CD4-positive, alpha-beta T cell treated with Interleukin-4 for 1 hour (primary cell): ENCODE measurements at regions not wholly inside any gene's neighbourhood (a gene's known extent, or its start where the extent isn't known, plus 50 kb on each side); places are given as distances from the start of the nearest gene placed in this dataset.

Source experiments
- DNase-seq, 2 donors: peaks; one replicate each; pipeline ENCODE4 v3.0.0-alpha.2; 2020 to 2022

DNA sequence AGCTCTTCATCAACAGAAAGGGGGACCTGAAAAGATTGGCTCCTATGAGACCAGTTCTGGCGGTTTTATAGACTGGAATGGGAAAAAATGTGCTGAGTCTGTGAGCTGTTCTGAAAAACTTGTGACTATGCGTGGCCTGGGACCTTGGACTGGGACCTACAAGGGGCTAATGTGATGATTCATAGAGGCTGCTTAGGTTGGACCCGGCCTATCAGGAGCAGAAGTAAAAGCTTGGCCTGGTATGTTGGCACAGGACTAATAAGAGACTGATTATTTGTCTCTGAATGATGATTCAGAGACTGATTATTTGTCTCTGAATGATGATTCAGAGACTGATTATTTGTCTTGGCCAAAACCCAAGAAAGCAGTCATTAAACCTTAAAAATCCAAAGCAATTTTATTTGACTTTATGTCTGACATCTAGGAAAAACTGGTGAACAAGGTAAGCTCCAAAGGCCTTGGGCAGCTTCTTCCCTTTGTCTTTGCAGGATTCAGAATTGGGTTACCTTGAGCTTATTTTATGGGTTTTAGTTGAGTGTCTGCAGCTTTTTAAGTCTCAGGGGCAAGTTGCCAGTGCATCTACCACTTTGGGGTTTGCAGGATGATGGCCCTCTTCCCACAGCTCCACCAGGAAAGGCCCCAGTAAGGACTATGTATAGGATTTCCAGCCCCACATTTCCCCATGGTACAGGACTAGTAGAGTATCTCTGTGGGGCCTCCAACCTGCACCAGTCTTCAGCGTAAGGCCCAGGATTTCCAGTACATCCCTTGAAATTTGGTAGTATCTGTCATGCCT is 390.3 kb downstream of the KDM5D start:
- DNase-seq, result no peak

DNA sequence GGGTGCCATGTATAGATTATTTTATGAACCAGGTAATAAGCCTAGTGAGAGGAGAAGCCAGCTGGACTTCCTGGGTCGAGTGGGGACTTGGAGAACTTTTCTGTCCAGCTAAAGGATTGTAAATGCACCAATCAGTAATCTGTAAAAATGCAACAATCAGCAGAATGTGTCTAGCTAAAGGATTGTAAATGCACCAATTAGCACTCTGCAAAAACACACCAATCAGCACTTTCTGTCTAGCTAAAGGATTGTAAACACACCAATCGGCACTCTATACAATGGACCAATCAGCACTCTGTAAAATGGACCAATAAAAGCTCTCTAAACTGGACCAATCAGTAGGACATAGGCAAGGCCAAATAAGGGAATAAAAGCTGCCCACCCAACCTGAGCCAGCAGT is 392.9 kb downstream of the KDM5D start:
- DNase-seq, result no peak

DNA sequence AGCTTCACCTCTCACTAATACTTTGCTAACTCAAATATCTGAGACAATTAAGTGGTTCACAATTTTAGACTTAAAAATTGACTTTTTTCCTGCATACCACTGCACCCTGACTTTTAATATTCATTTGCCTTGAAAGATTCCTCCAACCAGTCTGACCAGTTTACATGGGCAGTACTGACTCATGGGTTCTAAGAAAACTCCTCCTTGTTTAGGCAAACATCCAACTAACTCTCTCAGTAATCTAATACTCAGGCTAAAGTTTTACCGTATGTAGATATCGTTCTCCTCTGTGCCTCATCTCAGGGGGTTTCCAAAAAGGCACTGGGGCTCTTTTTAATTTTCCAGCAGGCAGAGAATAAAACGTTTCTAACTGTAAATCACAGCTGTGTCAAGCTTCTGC is 422.8 kb downstream of the KDM5D start:
- DNase-seq, result no peak

DNA sequence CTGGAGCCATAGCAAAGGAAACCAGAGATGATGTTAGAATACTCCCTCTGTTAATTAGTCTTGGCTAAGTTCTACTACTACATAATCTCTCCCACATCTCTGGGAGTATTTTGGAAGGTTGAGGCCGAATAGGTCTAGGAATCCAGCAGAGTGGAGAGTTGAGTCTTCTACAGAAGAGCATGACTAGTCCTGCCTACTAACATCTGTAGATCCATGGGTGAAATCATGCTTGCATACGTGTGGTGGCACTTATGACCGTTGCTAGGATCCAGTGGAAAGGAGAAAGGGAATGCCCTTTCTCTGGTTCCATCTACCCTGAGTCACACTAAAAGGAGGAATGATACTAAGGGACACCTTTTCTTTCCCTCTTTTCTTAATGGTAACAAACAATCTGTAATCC is 425.4 kb downstream of the KDM5D start:
- DNase-seq, result no peak

DNA sequence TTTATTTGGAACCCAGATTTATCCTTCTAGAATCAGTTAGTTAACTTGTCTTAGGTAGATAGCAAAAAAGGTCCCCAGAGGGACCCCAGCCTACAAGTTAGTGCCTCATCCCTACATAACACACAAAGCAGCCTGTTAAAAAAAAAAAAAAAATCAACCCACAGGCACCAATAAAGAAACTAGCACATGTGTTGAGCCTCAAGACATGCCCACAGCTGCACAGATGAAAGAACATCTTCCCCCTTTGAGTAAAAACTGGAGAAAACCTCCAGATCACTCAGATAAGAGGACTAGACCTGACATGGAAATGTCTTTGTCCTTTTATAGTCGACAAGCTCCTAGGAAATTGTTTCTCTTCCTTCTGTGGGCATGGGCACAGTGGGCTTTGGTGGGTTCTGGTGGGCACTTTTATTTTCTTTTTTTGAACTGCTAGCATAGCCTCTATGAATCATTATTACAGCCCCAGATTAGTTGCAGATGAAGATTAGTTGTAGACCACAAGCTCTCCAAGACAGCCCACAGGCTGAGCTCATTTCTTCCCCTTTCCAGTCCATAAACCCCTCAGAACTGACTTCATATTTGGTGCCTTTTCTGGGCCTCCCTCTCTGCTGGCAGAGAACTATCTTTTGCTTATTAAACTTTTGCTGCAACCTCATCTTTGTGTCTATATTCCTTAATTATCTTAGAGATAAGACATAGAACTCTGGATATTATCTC is 427.1 kb downstream of the KDM5D start:
- DNase-seq, result no peak

DNA sequence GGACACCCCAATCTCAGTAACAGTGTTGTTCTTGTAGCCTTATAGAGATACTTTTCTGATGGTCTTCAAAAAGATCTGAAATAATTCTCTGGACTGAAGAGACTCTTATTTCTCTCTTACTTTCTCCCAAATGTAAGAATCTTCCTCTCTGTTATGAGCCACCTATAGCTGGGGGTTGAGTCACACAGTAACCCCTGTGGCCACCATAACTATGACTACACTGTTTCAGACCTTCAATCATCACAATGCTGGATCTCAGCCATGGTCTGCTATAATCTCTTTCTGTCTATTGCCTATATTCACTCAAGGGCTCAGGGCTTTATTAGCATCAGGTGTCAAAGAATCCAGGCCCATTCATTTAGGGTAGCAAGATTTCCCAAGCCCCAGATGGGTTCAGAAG is 436.9 kb downstream of the KDM5D start:
- no peak for DNase-seq

DNA sequence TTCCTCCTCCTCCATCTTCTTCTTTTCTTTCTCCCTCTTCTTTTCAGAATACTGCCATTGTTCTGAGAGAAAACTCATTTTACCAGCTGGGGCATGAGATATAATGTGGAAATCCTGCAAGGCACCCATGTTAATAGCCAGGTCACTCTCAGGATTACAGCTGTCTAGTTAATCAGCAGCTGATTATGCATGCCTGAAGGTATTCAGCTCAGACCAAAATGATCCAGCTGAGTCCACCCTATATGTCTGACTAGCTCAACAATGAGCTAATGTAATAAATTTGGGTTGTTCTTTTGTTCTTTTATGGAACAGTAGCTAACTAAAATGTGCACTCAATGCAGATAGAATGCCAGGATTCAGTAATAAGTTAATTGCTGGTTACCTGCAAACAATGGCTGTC is 441.4 kb downstream of the KDM5D start:
- no peak for DNase-seq

DNA sequence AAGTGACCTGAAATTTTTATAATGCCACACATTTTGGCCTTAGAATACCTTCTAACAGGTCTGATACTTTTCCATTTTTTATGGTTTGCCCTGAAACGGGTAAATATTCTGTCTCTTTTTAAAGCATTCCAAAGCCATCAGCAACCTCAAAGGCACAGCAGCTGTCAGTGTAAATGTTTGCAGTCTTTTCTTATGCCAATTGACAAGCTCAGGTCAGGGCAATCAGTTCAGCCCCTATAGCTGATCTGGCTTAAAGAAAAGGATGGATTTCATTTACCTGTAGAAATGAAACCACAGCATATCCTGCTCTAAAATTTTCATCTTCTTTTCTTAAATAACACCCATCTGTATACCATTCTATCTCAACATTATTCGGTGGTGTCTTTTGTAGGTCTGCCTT is 453.6 kb downstream of the KDM5D start:
- DNase-seq, result no peak

DNA sequence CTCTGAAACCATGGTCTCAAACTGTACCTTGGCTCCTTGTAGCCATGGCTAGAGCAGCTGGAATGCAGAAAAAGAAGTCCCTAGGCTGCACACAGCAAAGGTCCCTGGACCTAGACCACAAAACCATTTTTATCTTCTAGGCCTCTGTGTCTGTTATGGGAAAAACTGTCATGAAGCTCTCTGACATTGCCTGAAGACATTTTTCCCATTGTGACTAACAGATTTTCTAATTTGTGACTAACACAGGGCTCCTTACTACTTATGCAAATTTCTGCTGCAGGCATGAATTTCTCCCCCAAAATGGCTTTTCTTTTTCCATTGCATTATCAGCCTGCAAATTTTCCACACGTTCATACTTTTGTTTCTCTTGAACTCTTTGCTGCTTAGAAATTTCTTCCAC is 470.4 kb downstream of the KDM5D start:
- no peak for DNase-seq

DNA sequence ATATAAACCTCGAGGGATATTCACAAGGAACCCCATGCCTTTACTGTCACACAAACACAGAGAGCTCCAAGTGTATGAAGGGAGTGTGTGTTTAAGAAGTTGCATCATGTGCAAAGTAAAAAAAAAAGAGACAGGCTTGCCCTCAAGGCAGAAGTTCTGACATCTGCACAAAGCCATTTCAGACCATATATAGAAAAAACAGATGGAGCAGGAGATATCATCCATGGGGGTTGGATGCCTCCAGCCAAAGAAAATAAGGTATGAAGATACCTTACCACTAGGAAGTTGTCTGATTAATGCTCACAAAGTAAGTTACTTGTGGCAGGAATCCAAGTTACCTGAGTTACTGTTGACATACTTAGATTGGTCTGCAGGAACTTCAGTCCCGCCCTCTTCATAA is 476.2 kb downstream of the KDM5D start:
- DNase-seq, result no peak

DNA sequence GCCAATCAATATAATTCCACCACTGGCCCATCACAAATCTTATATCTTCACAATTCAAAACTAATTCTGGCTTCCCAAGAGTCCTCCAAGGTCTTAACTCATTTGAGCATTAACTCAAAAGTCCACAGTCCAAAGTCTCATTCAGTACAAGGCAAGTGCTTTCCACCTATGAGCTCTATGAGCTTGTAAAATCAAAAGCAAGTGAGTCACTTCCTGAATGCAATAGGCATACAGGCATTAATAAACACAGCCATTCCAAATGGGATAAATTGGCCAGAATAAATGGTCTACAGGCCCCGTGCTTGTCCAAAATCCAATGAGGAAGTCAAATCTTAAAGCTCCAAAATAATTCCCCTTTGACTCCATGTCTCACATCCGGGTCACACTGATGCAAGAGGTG is 479.1 kb downstream of the KDM5D start:
- no peak for DNase-seq

DNA sequence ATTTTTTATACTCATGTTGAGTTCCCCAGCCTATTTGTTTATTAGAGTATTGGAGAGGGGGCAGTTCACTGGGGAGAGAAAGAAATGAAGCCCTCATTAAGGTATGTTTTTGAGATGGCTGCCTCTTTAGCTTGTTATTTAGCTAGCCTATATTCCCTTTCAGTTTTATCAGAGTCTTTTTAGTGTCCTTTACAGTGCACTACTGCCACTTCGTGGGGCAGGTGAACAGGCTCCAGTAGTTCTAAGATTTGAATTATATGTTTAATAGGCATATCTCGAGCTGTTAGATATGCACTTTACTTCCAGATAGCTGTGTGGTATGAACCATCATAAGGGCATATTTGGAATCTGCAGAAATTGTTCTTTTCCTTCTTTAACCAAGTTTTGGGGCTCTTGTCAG is 482.2 kb downstream of the KDM5D start:
- DNase-seq, result peak in 1 of 2 donors; percentile 2

DNA sequence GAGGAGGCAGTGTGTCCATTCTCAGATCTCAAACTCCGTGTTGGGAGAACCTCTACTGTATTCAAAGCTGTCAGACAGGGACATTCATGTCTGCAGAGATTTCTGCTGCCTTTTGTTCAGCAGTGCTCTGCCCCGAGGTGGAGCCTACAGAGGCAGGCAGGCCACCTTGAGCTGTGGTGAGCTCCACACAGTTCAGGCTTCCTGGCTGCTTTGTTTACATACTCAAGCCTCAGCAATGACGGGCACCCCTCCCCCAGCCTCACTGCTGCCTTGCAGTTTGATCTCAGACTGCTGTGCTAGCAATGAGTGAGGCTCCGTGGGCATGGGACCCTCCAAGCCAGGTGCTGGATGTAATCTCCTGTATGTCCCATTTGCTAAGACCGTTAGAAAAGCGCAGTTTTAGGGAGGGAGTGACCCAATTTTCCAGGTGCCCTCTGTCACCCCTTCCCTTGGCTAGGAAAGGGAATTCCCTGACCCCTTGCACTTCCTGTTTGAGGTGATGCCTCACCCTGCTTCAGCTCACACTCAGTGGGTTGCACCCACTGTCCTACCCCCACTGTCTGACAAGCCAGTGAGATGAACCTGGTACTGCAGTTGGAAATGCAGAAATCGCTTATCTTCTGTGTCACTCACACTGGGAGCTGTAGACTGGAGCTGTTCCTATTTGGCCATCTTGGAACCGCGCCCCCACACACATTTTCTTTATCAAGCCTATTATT is 458.9 kb upstream of the HSFY2 start:
- DNase-seq, result peak in 1 of 2 donors; percentile 23

DNA sequence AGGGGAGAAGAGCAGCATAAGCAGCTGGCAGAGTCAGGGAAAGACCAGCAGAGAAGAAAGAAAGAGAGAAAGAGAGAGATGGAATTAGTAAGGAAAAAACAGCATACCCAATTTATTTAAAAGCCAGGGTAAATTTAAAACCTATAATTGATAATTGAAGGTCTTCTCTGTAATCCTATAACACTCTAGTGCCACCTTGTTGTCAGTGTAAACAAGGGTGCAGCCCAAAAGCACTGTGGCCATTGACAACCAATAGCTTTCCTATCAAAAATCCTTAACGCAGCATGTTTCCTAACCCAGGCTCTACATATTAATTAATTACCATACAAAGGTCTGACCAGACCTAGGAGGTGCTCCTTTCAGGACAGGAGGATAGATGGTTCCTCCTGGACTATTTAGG is 447.2 kb upstream of the HSFY2 start:
- DNase-seq, result no peak

DNA sequence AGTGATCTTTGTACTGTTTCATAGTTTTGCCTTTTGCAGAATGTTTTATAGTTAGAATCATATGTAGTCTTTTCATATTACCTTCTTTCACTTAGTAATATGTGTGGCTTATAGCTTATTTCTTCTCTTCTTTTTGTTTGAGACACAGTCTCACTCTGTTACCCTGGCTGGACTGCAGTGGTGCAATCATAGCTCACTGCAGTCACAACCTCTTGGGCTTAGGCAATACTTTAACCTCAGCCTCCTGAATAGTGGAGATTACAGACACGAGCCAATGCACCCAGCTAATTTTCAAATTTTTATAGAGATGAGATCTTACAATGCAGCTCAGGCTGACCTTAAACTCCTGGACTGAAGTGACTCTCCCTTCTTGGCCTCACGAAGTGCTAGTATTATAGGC is 435.4 kb upstream of the HSFY2 start:
- no peak for DNase-seq

DNA sequence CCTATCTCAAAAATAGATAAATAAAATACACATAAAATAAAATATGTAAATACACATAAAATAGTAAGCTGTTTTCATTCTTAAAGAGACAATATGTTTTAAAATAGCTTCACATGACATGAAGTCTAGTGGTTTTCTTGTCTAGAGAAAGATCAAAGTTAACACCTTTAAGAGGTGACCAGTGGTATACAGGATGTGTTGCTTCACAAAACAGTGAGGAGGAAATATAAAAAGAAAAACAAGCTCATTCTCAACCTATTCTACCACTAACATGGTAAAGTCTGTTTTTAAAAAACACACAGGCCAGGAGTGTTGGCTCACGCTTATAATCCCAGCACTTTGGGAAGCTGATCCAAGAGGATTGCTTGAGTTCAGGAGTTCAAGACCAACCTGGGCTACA is 433.5 kb upstream of the HSFY2 start:
- no peak for DNase-seq

DNA sequence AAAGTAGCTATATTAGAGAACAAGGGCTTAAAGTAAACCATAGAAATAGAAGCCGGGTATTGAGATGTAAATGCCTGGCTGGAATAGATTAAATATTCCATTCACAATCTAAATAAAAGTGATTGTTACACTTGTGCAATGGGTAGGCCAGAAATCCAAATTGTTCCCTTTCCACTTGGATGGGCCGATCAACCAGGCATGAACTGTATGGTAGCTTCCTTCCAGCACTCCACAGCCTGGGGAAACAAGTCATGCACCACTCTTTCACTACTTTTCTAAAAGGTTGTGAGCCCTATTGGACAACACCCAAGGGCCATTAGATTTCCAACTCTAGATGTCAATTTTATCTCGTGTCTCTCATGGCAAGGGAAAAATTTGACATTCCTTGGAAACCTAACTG is 407.3 kb upstream of the HSFY2 start:
- no peak for DNase-seq

DNA sequence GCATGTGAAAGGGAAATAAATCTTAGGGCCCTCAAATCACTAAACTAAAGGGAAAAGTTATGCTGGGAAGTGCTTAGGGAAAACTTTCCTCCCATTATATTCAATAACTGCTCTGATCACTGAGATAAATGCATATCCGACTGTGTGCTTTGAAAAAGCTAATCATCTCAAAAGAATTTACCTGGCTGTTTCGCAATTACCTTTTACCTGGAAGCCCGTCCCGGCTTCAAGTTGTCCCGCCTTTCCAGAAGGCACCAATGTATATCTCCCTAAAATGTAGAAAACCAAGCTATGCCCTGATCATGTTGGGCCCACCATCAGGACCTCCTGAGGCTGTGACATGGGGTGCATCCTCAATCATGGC is 394.6 kb upstream of the HSFY2 start:
- DNase-seq, result no peak

DNA sequence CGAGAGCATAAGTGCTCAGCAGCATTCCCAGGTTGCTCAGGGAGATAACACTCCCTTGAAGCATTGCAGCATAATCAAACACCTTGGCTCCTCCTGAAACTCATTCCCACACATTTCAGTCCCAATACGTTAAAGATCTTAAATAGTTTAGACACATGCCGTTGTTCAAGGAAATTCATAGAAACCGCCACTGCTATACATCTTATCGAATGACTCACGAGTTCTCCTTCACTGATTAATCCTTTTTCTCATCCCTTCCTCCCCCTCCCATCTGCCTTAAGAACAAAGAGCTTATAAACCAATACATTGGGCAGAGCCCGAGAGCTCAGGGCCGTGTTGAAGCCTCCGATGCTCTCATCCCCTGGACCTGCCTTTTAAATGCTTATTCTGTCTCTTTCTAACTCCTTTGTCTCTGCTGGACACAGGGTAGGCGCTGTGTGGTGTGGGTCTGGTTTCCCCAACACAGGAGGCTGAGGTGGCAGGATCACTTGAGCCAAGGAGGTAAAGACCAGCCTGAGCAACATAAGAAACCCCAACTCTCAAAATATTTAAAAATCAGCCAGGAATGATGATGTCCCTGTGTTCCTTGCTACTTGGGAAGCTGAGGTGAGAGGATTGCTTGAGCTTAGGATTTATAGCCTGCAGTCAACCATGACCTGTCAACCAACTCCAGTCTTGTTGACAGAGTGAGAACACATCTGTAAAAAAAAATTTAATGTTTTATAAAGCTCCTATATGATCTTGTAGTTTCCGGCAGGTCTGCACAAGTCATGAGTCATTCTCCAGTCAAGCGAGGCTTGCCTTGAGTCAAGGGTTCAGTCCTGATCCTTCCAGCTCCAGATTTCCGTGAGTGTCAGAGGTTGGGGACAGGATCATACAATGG is 394.0 kb upstream of the HSFY2 start:
- no peak for DNase-seq

DNA sequence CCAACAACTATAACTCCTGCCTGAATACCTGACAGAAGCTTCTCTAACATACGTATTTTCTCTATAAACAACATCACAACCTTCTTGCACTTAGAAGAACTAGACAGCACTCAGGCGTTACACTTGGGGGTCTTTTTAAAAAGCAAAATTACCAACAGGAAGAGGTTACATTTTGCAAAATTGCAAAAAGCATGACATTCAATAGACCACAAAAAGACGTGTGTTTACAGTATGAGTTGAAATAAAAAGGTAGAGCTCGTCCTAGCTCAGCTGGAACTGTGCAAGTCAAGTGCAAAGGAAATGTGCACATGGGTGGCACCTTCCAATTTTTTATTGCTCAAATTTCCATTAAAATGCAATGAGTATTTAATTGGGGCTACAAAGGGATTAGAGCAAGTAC is 375.2 kb upstream of the HSFY2 start:
- no peak for DNase-seq

DNA sequence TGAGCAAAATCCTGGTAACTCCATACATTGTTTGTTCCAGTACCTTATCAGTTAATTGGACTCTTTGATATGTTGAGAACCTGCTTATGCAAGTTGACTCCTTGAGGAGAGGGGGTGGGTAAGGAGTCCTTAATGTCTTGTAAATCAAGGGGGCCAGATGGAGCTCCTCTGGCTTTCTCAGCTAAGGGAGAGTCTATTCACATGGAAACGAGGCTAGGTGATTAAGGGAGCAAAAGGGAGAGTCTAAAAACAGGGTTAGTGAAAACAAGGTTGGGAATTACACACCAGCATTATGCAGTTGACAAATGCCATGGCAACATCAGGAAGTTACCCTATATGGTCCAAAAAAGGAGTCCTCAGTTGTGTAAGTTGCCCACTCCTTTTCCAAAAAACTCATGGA is 372.8 kb upstream of the HSFY2 start:
- DNase-seq, result no peak

DNA sequence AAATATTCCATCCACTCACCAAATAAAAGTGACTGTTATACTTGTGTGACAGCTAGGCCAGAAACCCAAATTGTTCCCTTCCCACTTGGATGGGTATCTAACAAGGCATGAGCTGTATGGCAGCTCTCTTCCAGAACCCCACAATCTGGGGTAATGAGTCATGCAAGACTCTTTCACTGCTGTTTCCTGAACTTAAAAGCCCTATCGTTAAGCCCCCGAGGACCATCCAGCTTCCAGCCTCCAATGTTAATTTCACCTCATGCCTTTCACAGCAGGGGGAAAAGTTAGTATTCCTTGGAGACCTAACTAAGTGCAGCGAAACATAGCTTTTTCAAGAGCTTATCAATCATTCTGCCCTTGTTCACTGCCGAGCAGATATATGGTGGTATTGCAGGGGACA is 368.6 kb upstream of the HSFY2 start:
- no peak for DNase-seq

DNA sequence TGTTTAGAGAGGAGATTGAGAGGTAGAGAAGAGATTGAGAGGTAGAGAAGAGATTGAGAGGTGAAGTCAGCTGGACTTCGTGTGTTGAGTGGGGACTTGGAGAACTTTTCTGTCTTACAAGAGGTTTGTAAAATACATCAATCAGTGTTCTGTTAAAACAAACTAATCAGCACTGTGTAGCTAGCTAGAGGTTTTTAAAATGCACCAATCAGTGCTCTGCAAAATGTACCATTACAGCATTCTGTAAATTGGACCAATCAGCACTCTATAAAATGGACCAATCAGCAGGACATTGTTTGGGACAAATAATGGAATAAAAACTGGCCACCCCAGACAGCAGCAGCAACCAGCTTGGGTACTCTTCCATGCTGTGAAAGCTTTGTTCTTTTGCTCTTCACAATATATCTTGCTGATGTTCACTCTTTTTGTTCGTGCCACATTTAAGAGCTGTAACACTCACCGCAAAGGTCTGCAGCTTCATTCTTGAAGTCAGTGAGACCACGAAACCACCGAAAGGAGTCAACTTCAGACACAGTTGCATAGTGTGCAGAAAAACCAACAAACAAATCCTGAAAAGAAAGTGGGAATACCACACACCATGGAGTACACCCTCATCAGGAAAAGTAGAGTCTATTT is 366.9 kb upstream of the HSFY2 start:
- no peak for DNase-seq
